SHP77 treated with DMSO at 0.1 percent for 48 hours (cell line): ENCODE measurements at regions not wholly inside any gene's neighbourhood (a gene's known extent, or its start where the extent isn't known, plus 50 kb on each side); places are given as distances from the start of the nearest gene placed in this dataset.

Experiments used
- DNase-seq: peaks from one replicate; lab custom pipeline; 2025; lab: John Stamatoyannopoulos, UW

GRCh38 chr18:69109686-69110085 lies 291.0 kb upstream of the DOK6 start:
- DNase-seq = no peak

DNA sequence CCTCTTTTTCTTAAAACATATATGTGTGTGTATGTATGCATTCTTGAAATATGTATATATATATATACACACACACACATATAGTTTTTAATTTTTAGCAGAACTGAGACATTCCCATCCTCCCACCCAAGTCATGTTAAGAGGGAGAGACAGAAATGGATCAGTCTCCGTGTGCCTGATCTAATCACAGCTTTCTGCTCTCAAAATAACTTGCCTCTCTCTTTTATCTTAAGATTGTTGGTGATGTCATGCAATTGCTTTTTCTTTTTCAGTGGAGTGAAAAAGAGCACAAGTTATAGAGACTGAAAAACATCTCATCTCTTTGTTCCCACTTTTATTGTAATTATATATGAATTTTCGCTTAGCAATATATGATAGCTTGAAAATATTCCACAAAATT lies 279.9 kb upstream of the DOK6 start:
- no peak for DNase-seq

DNA sequence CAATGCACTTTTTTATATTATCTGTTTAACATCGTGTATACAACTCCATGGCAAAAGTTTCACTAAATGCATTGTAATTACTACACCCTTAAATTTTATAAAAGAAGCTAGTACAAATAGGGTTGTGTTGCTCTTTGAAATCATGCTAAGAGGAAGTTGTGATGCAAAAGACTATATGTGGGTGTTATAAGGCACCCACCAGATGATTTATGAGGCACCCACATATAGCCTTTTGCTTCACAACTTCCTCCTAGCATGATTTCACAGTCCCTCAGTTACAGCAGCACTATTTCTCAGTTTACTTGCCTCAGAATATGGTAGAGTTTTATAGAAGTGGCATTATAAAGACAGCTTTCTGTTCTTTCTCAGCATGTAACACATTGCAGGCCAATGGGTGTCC lies 277.3 kb upstream of the DOK6 start:
- no peak for DNase-seq

- DNase-seq = no peak
Measured at GRCh38 chr18:69127873-69128500, 272.7 kb upstream of the DOK6 start.

DNA sequence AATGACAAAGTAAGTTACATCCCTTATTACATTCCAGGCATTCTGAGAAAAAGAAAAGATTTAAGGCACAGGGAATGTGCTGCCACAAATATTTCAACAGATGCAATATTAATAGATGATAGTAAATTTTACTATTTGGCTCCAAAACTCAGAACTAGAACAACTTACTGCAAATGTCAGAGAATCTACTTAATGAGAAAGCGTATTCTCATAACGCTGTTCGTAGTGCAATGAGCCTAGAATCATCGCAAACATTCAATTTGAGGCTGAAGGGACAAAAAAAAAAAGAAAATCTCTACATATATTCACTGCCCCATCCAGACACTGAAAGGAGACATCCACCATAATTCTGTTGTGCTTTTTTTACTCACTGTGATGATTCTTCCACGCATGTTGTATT lies 272.1 kb upstream of the DOK6 start:
- no peak for DNase-seq

DNA sequence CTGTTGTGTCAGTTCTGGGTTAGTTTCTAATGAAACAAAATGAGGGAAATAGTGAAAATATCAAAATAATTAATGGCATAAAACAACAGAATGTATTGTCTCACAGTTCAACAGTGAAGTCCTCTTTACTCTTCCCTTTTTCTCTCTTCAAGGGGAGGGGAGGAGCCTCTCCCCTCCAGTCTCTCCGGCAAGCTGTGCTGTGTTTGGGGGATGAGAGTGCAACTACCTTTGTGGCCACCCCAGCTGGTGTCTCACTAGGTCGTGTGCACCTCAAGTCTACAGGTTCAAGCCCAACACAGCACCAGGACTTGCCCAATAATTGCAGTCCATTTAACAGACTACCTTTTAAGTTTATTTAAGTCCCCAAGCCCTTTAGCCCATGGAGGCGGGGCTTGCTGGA lies 271.7 kb upstream of the DOK6 start:
- no peak for DNase-seq

GRCh38 chr18:69138088-69138487 lies 262.6 kb upstream of the DOK6 start:
- DNase-seq = no peak

GRCh38 chr18:69143084-69143483 lies 257.6 kb upstream of the DOK6 start:
- DNase-seq = no peak

- DNase-seq = no peak
Measured at GRCh38 chr18:69152436-69152835, 248.3 kb upstream of the DOK6 start.

DNA sequence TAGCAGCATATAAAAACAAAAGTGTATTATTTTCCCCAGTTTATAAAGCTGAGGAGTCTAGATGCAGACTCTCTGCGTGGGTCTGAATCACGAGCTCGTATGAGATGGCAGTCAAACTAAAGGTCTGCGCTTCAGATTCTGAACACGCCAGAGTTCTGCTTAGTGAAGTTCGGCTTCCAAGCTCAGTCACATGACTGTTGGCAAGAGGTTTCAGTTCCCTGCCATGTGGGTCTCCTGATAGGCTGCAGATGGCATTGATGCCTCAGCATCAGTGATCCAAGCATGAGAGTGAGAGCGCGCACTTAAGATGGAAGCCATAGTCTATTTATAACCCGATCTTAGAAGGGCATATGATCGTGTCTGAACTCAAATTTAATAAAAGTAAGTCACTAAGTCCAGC lies 242.8 kb upstream of the DOK6 start:
- no peak for DNase-seq

DNA sequence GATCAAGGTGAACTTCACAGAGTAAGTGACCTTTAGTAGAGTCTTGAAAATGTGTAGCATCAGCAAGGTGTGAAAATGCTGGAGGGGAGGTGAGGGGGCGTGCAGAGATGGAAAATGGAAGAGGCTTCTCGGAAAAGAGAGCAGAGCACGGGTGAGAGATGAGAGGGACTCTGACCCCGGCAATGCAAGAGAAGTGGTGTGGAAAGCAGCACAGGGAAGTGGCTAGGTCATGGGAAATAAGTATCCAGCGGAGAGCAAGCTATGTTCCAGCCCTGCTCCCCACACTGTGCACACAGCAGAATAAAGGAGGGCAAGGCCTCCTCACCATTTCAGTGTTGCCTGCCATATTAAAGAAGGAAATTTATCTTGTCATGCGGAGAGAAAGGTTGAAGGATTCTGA lies 241.7 kb upstream of the DOK6 start:
- no peak for DNase-seq

GRCh38 chr18:69161383-69162028 lies 239.2 kb upstream of the DOK6 start:
- no peak for DNase-seq

DNA sequence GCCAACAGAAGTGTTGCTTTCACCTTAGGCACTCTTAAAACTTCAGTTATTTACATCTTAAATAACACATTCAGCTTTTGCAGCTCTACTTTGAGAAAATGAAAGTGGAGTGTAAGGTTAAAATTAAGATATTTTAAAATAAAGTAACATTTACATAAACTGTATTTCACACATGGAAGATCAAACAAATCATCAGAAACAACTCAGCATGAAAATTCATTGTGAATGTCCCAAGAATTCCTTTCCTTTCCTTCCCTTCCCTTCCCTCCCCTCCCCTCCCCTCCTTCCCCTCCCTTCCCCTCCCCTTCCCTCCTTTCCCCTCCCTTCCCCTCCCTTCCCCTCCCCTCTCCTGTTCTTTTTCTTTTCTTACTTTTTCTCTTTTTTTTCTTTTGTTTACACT lies 238.0 kb upstream of the DOK6 start:
- DNase-seq = no peak

- no peak for DNase-seq
Measured at GRCh38 chr18:69172046-69172445, 228.6 kb upstream of the DOK6 start.

DNA sequence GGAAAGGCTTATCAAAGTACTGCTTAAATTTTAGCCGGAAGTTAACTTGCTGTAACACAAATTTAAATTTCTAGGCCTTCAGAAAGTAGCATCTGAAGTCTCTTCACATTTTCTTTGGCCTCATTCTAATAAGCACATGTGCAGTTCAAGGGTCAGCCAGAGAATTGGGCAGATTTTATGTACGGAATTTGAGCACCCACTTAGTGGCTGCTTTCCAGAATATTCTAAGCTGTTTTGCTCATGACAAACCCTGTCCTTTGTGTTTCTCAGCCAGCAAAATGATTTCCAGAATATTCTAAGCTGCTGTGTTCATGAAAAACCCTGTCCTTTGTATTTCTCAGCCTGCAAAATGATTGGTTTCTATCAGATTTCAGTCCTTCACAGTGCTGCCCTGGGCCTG lies 225.0 kb upstream of the DOK6 start:
- no peak for DNase-seq

DNA sequence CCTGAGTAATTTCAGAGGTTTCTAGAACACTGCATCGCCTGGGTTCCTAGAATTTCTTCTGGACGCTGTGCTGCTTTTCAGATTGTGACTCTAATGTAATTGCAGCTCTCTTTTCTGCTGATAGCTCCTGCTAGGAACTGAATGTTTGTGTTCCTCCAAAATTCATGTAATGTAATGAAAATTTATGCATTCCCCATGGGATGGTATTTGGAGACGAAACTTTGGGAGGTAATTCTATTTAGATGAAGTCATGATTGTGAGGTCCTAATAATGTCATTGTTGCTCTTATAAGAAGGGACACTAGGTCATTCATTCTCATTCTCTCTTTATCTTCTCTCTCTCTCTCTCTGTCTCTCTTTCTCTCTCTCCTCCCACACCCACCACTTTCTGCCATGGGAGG lies 223.9 kb upstream of the DOK6 start:
- DNase-seq = no peak

- no peak for DNase-seq
Measured at GRCh38 chr18:69177702-69178101, 223.0 kb upstream of the DOK6 start.

- no peak for DNase-seq
Measured at GRCh38 chr18:69186162-69186561, 214.5 kb upstream of the DOK6 start.

DNA sequence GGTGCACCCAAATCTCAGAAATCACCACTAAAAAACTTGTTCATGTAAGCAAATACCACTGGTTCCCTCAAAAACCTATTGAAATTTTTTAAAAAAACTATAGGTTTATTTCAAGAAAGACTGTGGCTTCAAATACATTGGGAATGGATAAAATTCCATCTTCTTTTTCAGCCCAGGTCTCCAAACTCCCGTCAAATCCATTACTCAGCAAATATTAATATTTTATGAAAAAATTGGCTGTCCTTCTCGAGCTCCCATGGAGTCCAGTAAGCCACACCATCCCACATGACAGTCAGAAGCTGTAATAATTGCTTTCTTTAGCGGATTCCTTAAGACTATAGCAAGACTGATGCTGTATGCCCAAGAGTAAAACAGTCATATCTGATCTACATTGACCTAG lies 204.4 kb upstream of the DOK6 start:
- DNase-seq = no peak

DNA sequence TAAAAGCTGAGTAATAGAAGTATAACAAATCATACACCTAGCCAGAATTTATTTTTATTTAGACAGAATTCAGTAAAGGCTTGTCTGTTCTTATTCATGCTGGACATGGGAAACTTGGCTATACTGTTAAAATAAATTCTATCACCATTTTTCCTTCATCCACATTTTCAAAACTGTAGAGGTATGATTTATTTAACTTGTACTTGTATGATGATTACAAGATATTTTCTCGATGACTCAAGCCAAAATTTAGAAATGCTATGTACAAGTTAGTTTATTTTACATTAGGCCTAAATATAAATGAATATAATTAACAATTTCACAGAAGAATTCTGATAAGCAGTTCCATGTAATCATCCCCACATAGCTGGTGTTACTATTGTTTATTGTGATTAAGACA lies 194.8 kb upstream of the DOK6 start:
- DNase-seq = no peak

DNA sequence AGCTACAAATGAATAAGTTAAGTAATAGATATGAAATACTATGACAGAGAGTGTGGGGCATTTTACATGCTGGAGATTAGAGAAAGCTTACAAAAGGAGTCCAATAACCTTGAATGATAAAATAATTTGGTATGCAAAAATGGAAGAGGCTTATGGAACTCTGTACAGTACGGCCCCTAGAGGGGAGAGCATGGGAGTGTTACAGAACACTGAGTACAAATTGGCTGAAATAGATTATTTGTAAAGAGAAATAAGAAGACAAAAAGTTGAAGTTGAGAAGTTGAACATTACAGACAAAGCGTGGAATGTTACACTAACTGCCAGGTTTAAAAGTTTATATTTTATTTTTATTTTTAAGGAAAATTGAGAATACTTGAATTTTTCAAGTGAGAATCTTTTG lies 192.1 kb upstream of the DOK6 start:
- DNase-seq = no peak

GRCh38 chr18:69209761-69210160 lies 190.9 kb upstream of the DOK6 start:
- DNase-seq = no peak

DNA sequence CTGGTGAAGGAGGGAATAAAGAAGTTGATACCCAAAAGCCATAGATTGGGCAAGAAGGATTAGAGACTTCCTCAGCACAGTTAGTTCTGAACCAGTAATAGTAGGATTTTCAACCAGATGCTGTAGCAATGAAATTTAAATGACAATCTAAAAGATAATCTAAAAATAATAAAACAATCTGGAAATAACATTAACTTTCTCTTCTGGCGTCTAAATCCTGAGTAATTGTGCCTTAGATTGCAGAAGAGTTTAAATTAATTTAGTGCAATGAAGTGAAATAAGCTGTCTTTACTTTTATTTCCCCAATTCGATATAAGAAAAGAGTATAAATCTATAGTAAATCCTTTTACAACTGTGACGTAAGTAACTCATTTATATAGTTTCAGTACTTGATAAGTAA lies 186.8 kb upstream of the DOK6 start:
- no peak for DNase-seq

- peak; percentile 25 for DNase-seq
Measured at GRCh38 chr18:69215161-69215560, 185.5 kb upstream of the DOK6 start.
